Glutamatergic neuron (in vitro differentiated cells): ENCODE measurements at regions not wholly inside any gene's neighbourhood (a gene's known extent, or its start where the extent isn't known, plus 50 kb on each side); places are given as distances from the start of the nearest gene placed in this dataset.
A peak's percentile ranks its signal among the peaks of the same experiment; 100 is the strongest.

Experiments
- DNase-seq: peaks from one replicate; pipeline ENCODE4 v3.0.0; 2022
- H3K27ac Mint-ChIP-seq: one replicate; pipeline ENCODE4 v1.8.0; 2020; ENCODE audit warnings: mild to moderate bottlenecking, mixed read lengths, inconsistent platforms; ENCODE audit not compliant: unreplicated experiment
- H3K27me3 Mint-ChIP-seq: one replicate; pipeline ENCODE4 v1.8.0; 2020; ENCODE audit warnings: mild to moderate bottlenecking, moderate library complexity, mixed read lengths, inconsistent platforms; ENCODE audit not compliant: unreplicated experiment
- H3K36me3 Mint-ChIP-seq: one replicate; pipeline ENCODE4 v1.8.0; 2020; ENCODE audit warnings: mild to moderate bottlenecking, mixed read lengths, inconsistent platforms; ENCODE audit not compliant: unreplicated experiment
- H3K4me1 Mint-ChIP-seq: one replicate; pipeline ENCODE4 v1.8.0; 2020; ENCODE audit warnings: mild to moderate bottlenecking, low read depth, mixed read lengths, inconsistent platforms; ENCODE audit not compliant: unreplicated experiment
- H3K4me3 Mint-ChIP-seq: one replicate; pipeline ENCODE4 v1.8.0; 2020; ENCODE audit warnings: mild to moderate bottlenecking, mixed read lengths, inconsistent platforms; ENCODE audit not compliant: unreplicated experiment
- H3K9me3 Mint-ChIP-seq: one replicate; pipeline ENCODE4 v1.8.0; 2020; ENCODE audit warnings: mild to moderate bottlenecking, moderate library complexity, mixed read lengths, inconsistent platforms; ENCODE audit not compliant: unreplicated experiment
- TF ChIP-seq, protein P1 (sequence below): fragments of 200-600 bp; sonication (generic); IDR thresholded peaks from one replicate; pipeline ENCODE4 v1.5.0; 2021; ENCODE audit not compliant: partially characterized antibody, unreplicated experiment

DNA sequence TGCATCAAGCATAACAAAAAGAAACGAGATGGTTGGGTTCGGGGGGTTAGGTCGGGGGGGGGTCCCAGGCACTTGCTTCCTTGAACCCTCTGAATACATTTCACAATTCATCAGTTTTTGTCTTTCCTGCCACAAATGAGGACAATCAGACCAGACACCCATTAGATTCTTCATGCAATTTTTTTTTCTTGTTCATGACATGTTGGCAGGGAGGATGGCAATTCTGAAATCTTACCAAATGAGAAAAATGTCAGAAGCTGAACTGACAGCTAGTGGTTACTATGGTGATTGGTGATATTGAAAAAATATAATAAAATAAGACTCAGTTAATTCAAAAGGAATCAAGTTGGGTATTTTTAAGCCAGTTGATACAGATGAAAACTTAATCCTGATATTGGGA, 419.5 kb upstream of the PSMD7 start:
- TF ChIP-seq, protein P1, sequence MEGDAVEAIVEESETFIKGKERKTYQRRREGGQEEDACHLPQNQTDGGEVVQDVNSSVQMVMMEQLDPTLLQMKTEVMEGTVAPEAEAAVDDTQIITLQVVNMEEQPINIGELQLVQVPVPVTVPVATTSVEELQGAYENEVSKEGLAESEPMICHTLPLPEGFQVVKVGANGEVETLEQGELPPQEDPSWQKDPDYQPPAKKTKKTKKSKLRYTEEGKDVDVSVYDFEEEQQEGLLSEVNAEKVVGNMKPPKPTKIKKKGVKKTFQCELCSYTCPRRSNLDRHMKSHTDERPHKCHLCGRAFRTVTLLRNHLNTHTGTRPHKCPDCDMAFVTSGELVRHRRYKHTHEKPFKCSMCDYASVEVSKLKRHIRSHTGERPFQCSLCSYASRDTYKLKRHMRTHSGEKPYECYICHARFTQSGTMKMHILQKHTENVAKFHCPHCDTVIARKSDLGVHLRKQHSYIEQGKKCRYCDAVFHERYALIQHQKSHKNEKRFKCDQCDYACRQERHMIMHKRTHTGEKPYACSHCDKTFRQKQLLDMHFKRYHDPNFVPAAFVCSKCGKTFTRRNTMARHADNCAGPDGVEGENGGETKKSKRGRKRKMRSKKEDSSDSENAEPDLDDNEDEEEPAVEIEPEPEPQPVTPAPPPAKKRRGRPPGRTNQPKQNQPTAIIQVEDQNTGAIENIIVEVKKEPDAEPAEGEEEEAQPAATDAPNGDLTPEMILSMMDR = no peak
- Mint-ChIP-seq H3K36me3 (no peaks in the 10 kb centered on the region), H3K27ac (no peak overlapping the region), H3K27me3 (no peaks in the 10 kb centered on the region), H3K9me3 (no peaks in the 10 kb centered on the region), H3K4me1 (peaks cover 15% of the 10 kb centered on the region), H3K4me3 (no peak overlapping the region)
- DNase-seq = no peak

DNA sequence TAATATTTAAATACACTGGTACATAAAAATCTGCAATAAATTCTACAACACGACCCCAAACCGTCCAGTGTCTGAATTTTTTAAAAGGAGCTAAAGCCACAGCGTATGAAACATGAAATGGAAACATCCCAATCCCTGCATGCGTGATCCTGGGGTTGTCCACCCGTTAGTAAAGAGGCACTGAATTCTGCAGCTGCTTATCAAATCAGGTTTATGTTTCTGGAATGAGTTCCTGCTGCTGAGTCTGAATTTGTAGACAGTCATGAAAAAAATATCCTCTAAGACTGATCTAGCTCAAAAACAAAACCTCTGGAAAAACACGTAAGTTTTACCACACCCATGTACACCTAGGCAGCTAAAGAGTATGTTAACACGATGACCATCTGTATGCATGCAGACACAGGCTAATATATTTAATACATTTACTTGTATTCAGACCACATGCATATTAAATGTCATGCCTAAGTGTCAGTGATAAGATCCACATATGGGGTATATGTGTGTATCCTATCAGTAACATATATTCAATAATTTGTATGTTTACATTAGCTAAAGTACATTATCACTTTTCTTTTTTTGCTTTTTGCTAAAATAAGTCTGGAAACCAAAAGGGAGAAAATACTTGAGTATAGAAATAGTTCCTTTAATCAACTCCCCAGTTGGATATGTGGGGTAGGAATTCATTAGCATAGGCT, 420.5 kb upstream of the PSMD7 start:
- H3K36me3 Mint-ChIP-seq = no peaks in the 10 kb centered on the region
- H3K27me3 Mint-ChIP-seq = no peaks in the 10 kb centered on the region
- no peak for DNase-seq
- H3K4me3 Mint-ChIP-seq = no peak overlapping the region
- TF ChIP-seq, protein P1 = no peak
- H3K4me1 Mint-ChIP-seq = peaks cover 8% of the 10 kb centered on the region
- H3K9me3 Mint-ChIP-seq = no peaks in the 10 kb centered on the region
- no peak overlapping the region for H3K27ac Mint-ChIP-seq

DNA sequence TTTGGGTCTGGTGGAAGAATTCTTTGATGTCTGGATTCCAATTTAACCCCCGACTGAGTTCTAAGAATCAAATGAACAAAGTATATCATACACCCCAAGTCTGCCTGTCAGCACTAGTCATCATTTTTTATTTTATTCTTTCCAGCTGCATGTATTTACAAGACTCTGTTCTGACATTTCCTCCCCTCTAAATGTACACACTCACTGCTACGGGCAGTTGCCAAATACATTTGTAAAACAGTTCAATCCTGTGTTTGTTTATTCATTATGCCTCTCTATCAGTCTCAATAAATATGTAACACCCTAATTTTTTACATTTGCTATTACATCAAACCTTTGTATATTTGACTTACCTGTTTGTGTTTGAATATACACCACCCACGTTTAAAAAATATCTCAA, 422.3 kb upstream of the PSMD7 start:
- Mint-ChIP-seq H3K36me3 (no peaks in the 10 kb centered on the region), H3K4me3 (no peak overlapping the region), H3K4me1 (peaks cover 1% of the 10 kb centered on the region), H3K27me3 (no peaks in the 10 kb centered on the region), H3K9me3 (no peaks in the 10 kb centered on the region), H3K27ac (no peak overlapping the region)
- no peak for DNase-seq
- TF ChIP-seq, protein P1 = no peak

DNA sequence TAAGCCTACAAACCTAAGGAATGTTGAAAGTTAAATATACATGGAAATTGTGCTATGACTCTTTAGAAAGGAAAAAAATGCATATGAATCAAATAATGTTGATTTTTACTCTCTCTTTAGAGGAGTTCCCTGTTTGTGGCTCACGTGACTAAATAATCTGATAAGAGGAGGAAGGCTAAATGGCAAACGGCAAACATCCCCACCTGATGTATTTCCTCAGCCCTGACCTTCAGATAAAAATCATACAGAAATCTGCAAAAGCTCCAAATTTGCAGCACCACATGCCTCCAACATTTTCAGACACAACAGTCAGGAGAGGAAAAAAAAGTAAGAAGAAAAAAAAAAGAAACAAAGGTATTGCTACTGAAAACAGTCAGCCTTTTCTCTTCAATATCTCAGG, 423.0 kb upstream of the PSMD7 start:
- Mint-ChIP-seq H3K27me3 (no peaks in the 10 kb centered on the region), H3K4me1 (no peaks in the 10 kb centered on the region), H3K36me3 (no peaks in the 10 kb centered on the region), H3K27ac (no peak overlapping the region), H3K9me3 (no peaks in the 10 kb centered on the region), H3K4me3 (no peak overlapping the region)
- DNase-seq = no peak
- TF ChIP-seq, protein P1 = no peak

DNA sequence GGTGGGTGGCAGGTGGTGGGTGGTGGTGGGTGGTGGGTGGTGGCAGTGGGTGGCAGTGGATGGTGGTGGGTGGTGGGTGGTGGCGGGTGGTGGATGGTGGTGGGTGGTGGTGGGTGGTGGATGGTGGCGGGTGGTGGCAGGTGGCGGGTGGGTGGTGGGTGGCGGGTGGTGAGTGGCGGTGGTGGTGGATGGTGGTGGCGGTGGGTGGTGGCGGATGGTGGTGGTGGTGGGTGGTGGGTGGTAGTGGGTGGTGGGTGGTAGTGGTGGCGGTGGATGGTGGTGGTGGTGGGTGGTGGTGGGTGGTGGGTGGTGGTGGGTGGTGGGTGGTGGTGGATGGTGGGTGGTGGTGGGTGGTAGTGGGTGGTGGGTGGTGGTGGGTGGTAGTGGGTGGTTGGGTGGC, 423.8 kb upstream of the PSMD7 start:
- Mint-ChIP-seq H3K4me1 (no peaks in the 10 kb centered on the region), H3K9me3 (no peaks in the 10 kb centered on the region), H3K27ac (no peak overlapping the region), H3K4me3 (no peak overlapping the region), H3K36me3 (no peaks in the 10 kb centered on the region), H3K27me3 (no peaks in the 10 kb centered on the region)
- DNase-seq = peak; percentile 18
- TF ChIP-seq, protein P1 = no peak
